Ishikawa (cell line): ENCODE measurements at regions not wholly inside any gene's neighbourhood (a gene's known extent, or its start where the extent isn't known, plus 50 kb on each side); places are given as distances from the start of the nearest gene placed in this dataset.

Source experiments
- CEBPB ChIP-seq: IDR thresholded peaks from 2 replicates; pipeline ENCODE4 v1.6.1; 2012
- CREB1 ChIP-seq: IDR thresholded peaks from 2 replicates; pipeline ENCODE4 v1.6.1; 2012; ENCODE audit warnings: low read depth
- EGR1 ChIP-seq: IDR thresholded peaks from 2 replicates; pipeline ENCODE4 v1.6.1; 2012
- EP300 ChIP-seq: IDR thresholded peaks from 2 replicates; pipeline ENCODE4 v1.6.1; 2012; ENCODE audit warnings: borderline replicate concordance
- FOXM1 ChIP-seq: IDR thresholded peaks from 2 replicates; pipeline ENCODE4 v1.6.1; 2012; ENCODE audit warnings: low read depth, borderline replicate concordance
- NFIC ChIP-seq: IDR thresholded peaks from 2 replicates; pipeline ENCODE4 v1.6.1; 2012
- RAD21 ChIP-seq: IDR thresholded peaks from 2 replicates; pipeline ENCODE4 v1.6.1; 2012; ENCODE audit warnings: low read depth
- TAF1 ChIP-seq: IDR thresholded peaks from 2 replicates; pipeline ENCODE4 v1.6.1; 2012; ENCODE audit warnings: low read depth, mild to moderate bottlenecking
- TCF12 ChIP-seq: IDR thresholded peaks from 2 replicates; pipeline ENCODE4 v1.6.1; 2012; ENCODE audit warnings: low read depth
- TEAD4 ChIP-seq: IDR thresholded peaks from 2 replicates; pipeline ENCODE4 v1.6.1; 2012
- YY1 ChIP-seq: IDR thresholded peaks from 2 replicates; pipeline ENCODE4 v1.6.1; 2012; ENCODE audit warnings: low read depth
- ZBTB7A ChIP-seq: IDR thresholded peaks from 2 replicates; pipeline ENCODE4 v1.6.1; 2012; ENCODE audit warnings: low read depth
- TF ChIP-seq, protein P1 (sequence below): IDR thresholded peaks from 2 replicates; pipeline ENCODE4 v1.6.1; 2012; ENCODE audit warnings: low read depth, mild to moderate bottlenecking
- TF ChIP-seq, protein P2 (sequence below): IDR thresholded peaks from 2 replicates; pipeline ENCODE4 v1.6.1; 2012
- TF ChIP-seq, protein P3 (sequence below): IDR thresholded peaks from 2 replicates; pipeline ENCODE4 v1.6.1; 2012

DNA sequence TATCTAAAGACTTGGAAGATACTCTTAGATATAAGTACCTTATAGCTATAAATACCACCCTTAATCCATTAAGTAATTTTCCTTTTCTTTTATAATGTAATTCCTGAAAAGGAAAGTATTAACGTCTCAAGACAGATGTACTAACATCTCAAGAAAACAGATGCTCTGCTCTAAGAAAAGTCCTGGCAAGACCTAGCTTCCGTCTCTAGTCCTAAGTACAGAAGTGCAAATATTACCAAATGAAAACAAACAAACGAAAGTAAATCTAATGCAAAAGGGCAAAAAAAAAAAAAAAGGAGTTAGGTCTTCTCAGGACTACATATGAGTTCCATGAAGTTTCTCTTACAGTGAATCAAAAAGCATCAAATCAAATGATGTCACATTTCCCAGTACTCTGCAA lies 106.8 kb upstream of the PDE10A start:
- TF ChIP-seq FOXM1 (no peak), ZBTB7A (no peak), TAF1 (no peak), CEBPB (no peak), YY1 (no peak), EP300 (no peak), EGR1 (no peak), RAD21 (no peak), TEAD4 (no peak), TCF12 (no peak), CREB1 (no peak), NFIC (no peak)
- TF ChIP-seq, protein P1, sequence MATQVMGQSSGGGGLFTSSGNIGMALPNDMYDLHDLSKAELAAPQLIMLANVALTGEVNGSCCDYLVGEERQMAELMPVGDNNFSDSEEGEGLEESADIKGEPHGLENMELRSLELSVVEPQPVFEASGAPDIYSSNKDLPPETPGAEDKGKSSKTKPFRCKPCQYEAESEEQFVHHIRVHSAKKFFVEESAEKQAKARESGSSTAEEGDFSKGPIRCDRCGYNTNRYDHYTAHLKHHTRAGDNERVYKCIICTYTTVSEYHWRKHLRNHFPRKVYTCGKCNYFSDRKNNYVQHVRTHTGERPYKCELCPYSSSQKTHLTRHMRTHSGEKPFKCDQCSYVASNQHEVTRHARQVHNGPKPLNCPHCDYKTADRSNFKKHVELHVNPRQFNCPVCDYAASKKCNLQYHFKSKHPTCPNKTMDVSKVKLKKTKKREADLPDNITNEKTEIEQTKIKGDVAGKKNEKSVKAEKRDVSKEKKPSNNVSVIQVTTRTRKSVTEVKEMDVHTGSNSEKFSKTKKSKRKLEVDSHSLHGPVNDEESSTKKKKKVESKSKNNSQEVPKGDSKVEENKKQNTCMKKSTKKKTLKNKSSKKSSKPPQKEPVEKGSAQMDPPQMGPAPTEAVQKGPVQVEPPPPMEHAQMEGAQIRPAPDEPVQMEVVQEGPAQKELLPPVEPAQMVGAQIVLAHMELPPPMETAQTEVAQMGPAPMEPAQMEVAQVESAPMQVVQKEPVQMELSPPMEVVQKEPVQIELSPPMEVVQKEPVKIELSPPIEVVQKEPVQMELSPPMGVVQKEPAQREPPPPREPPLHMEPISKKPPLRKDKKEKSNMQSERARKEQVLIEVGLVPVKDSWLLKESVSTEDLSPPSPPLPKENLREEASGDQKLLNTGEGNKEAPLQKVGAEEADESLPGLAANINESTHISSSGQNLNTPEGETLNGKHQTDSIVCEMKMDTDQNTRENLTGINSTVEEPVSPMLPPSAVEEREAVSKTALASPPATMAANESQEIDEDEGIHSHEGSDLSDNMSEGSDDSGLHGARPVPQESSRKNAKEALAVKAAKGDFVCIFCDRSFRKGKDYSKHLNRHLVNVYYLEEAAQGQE: no peak
- TF ChIP-seq, protein P2, sequence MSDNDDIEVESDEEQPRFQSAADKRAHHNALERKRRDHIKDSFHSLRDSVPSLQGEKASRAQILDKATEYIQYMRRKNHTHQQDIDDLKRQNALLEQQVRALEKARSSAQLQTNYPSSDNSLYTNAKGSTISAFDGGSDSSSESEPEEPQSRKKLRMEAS: no peak
- TF ChIP-seq, protein P3, sequence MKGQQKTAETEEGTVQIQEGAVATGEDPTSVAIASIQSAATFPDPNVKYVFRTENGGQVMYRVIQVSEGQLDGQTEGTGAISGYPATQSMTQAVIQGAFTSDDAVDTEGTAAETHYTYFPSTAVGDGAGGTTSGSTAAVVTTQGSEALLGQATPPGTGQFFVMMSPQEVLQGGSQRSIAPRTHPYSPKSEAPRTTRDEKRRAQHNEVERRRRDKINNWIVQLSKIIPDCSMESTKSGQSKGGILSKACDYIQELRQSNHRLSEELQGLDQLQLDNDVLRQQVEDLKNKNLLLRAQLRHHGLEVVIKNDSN: no peak

DNA sequence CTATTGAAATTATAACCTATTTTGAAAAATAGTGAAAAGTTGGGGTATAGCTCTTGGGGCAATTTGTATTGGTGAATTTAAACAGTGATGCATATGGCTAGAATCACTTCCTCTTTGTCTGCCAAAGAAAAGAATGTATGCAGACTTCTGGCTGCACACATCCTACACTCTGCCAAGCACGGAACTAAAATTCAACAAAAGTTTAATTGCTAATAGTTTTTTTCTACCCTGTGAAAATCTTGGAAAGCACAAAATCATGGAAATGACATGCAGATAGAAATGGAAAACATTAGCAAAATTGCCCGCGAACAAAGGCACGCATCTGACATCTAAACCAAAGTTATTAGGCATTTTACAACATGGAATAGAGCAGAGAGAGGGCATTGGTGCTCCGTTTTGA lies 106.4 kb upstream of the PDE10A start:
- TF ChIP-seq, protein P3: no peak
- TF ChIP-seq, protein P2: no peak
- TF ChIP-seq CEBPB (no peak), TCF12 (no peak), CREB1 (no peak), EP300 (no peak)

DNA sequence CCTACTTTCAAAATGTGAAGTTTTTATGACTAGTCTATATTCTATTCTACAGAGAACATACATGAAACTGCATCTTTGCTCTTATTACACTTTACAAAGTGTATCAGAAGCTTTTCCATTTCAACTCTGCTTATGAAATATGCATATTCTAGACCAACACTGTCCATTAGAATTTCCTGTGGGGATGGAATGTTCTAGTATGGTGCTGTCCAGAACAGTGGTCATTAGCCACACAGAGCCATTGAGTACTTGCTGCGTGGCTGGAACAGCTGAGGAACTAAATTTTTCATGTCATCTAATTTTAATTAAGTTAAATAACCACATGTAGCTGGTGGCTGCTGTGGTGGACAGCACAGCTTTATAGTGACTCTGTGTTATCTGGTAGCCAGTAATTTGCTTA lies 105.9 kb upstream of the PDE10A start:
- no peak for TF ChIP-seq CEBPB
- no peak for TF ChIP-seq ZBTB7A
- no peak for TF ChIP-seq TCF12
- TF ChIP-seq RAD21: no peak
- no peak for TF ChIP-seq TAF1
- TF ChIP-seq, protein P2: no peak
- no peak for TF ChIP-seq FOXM1
- no peak for TF ChIP-seq TEAD4
- TF ChIP-seq YY1: no peak
- no peak for TF ChIP-seq CREB1
- no peak for TF ChIP-seq EP300
- TF ChIP-seq, protein P3: no peak
- TF ChIP-seq, protein P1: no peak
- TF ChIP-seq NFIC: no peak
- TF ChIP-seq EGR1: no peak

DNA sequence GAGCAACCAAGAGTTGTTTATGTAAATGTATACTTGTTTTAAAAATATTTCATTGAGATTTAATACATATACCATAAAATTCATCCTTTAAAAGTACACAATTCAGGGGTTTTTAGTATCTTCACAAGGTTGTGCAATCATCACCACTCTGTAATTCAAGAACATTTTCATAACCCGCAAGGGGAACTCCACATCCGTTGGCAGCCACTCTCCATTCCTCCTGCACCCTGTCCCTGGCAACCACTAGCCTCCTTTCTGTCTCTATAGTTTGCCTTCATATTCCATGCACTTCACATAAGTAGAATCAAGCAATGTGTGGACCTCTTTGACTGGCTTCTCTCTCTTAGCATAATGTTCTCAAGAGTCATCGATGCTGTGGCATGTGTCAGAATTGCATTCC lies 104.2 kb upstream of the PDE10A start:
- TF ChIP-seq CEBPB: no peak
- no peak for TF ChIP-seq TAF1
- TF ChIP-seq YY1: no peak
- TF ChIP-seq EGR1: no peak
- no peak for TF ChIP-seq TCF12
- TF ChIP-seq CREB1: no peak
- no peak for TF ChIP-seq EP300
- no peak for TF ChIP-seq ZBTB7A
- TF ChIP-seq RAD21: no peak
- TF ChIP-seq TEAD4: no peak
- TF ChIP-seq, protein P2: no peak
- TF ChIP-seq, protein P1: no peak
- no peak for TF ChIP-seq FOXM1
- TF ChIP-seq, protein P3: no peak
- no peak for TF ChIP-seq NFIC
